Left renal cortex interstitium (tissue), 4 donors: ENCODE measurements at regions not wholly inside any gene's neighbourhood (a gene's known extent, or its start where the extent isn't known, plus 50 kb on each side); places are given as distances from the start of the nearest gene placed in this dataset.
"Not testable (repeated sequence)": the region's sequence is repeated elsewhere in the genome, so short reads cannot be mapped to it uniquely, and the experiment has no call there.

ENCODE experiments used
- DNase-seq, 4 donors: peaks; one replicate each; pipeline ENCODE4 v3.0.0-alpha.2; 2013; ENCODE audit warnings: low read depth in 4 of 4, low spot score in 2 of 4, missing footprints in 1 of 4

DNA sequence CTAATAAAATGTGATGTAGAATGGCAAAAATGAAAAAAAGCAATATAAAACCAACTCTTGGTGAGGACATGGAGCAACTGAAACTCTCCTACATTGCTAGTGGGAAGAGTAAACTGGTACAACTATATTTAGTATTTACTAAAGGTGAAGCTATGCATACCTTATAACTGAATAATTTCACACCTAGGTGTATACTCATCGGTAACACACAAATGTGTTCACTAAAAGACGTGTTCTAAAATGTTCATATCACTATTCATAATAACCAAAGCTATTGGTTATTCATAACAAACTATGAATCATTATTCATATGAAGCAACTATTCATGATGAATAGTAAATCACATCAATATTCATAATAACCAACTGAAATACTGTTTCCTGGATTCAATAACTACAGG, 1030.3 kb downstream of the ROBO2 start:
- no peak for DNase-seq

DNA sequence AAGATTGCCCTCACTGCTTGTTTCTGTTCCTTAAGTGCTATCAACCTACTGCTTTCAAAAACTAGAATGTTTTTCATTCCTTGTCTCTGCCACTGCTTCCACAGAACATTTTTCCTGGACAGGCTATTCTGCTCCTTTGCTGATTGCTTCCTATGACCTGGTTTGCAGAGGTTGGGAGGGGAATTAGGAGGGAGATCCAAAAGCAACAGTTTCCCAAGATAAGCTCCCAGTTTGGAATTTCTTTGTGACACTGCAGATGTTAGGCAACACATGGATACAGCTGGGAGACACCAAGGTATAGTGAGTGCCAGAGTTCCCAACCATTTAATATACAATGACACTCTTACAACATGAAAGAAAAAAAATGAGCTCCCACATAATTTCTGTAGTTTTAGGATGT, 1036.5 kb downstream of the ROBO2 start:
- DNase-seq, result no peak

DNA sequence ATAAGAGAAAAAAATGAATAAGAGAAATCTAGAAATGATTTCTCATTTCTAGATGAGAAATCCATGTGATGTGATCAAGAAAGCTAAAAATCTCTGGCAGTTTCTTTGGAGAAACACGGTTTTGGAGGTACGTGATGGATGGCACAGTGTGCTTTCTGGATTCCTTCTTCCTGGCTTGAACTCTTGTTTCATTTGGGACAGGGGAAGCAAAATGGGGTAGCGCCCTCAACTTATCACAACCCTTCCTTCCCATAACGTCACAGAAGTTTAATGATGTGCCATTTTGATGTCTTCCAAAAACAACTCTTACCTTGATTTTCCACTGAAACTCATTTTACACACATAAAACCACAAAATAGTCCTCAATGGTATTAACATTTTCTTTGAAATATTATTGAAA, 1037.3 kb downstream of the ROBO2 start:
- DNase-seq, result no peak

DNA sequence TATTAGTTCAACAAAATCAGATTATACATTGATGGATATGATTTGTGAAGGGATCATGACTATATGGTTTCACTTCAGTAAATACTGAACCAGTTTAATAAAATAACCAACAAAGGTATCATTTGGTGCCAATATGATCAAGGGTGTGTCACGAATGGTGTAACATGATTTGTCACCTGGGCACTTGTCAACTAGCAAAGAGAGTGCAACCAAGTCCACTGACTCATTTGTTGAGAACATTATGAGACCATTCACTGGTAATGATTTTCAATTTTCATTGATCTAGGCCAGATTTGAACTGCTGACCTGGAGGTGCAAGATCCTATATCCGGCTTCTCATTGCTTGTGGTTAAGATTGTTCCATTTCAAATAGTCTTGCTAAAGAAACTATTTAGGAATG, 1037.9 kb downstream of the ROBO2 start:
- no peak for DNase-seq

DNA sequence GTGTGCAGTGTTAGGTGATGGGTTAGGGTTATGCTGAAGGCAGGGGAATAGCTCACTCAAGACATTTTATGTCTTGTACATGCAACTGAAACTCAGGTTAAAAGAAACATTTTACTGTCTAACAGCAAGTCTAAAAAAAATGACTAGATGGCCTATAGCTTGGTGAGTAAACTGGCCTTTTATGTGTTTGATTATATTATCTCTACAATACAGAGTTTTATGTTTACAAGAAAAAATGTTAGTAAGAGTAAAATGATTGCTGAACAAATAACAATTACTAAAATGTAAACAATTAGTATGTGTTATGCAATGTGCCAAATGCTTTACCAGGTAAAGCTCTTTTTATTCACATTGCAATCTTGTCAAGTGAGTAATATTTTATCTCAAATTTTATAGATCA, 1039.6 kb downstream of the ROBO2 start:
- DNase-seq, result no peak

DNA sequence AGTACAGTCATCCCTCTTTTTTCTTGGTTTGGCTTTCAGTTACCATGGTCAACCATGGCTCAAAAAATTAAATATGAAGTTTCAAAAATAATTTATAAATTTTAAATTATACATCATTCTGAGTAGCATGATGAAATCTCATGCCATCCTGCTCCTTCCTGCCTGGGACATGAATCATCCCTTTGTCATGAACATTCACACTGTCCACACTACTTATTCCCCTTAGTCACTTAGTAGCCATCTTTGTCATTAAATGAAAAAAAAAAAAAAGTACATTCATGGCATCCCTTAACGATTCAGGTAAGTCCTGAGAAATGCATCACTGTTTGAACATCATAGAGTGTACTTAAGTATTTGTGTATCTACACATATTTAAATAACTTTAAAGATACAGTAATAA, 1046.3 kb downstream of the ROBO2 start:
- no peak for DNase-seq

DNA sequence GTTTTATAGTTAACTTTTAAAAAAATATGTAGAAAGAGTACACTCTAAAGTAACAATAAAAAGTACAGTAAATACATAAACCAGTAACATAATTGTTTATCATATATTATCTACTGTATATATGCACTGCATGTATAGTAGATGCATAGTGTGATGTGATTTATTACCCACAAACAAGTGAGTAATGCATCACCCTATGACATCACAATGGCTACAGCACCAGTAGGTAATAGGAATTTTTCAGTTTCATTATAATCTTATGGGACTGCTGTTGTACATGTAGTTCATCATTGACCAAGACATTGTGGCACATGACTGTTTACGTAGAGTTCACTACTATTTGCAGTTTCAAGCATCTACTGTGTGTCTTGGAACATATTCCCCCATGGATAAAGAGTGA, 1047.2 kb downstream of the ROBO2 start:
- no peak for DNase-seq

DNA sequence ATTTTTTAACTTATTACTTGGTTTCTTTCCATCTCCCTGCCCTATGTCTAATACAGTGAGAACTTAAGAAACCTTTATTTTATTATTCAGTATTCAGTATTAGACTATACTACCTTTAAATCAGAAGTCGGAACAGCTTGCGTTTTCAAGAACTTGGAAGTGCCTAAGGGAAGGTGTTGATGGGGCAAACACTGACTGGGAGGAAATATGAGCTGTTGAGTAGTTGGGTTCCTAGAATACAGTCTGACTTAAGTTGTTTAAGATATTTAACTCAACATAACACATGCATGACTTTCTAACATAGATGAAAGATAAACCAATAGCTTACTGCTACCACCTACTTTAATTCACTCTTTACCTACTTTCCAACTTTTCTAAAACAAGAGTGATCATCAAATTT, 1048.1 kb downstream of the ROBO2 start:
- DNase-seq, result no peak

DNA sequence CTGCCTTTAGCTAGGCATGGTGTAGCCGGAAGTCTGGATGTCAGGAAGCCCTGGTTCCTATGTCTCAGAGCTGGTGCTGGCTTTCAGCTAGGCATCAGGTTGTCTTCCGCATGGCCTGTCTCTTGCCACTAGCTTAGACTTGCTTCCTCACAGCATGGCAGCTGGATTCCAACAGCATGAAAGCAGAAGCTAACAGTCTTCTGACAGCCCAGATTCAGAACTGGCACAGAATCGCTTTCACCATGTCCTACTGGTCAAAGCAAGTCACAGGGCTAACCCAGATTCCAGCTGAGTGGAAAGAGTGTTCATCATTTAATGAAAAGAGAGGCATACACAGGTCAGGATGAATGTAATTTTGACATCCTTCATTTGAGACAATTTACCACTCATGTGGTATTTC, 1050.5 kb downstream of the ROBO2 start:
- DNase-seq, result no peak

DNA sequence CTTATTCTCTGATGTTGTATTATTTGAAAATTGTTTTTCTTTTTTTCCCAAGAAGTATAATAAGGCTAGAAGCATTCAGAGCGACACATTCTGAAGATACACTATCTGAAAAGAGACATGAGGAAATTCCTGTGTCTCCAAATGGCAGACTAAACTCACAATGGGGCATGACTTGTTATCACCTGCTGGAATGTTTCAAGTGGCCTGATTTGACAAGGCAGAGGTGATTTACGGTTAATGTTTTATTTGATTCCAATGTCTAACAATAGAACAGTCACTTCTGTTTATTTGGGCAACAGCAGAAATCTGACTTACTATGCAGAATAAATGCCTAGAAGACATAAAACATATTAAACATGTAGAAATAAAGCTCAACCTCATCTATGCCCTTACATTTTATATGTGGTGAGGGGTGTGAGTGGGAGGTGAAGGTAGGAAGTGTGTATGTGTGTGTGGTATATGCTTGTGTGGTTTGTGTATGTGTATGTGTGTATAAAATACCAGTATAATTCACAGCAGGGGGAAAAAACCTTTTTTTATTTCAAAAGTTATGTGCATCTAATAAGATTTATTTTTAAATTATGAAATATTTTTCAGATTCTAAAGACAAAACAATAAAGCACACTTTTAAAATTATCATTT, 1051.7 kb downstream of the ROBO2 start:
- no peak for DNase-seq

DNA sequence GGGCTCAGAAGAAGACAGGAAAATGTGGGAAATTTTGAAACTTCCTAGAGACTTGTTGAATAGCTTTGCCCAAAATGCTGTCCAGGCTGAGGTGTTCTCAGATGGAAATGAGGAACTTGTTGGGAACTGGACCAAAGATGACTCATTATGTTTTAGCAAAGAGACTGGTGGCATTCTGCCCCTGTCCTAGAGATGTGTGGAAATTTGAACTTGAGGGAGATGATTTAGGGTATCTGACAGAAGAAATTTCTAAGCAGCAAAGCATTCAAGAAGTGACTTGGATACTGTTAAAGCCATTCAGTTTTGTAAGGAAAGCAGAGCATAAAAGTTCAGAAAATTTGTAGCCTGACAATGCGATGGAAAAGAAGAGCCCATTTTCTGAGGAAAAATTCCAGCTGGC, 1052.7 kb downstream of the ROBO2 start:
- DNase-seq, result not testable (repeated sequence)

DNA sequence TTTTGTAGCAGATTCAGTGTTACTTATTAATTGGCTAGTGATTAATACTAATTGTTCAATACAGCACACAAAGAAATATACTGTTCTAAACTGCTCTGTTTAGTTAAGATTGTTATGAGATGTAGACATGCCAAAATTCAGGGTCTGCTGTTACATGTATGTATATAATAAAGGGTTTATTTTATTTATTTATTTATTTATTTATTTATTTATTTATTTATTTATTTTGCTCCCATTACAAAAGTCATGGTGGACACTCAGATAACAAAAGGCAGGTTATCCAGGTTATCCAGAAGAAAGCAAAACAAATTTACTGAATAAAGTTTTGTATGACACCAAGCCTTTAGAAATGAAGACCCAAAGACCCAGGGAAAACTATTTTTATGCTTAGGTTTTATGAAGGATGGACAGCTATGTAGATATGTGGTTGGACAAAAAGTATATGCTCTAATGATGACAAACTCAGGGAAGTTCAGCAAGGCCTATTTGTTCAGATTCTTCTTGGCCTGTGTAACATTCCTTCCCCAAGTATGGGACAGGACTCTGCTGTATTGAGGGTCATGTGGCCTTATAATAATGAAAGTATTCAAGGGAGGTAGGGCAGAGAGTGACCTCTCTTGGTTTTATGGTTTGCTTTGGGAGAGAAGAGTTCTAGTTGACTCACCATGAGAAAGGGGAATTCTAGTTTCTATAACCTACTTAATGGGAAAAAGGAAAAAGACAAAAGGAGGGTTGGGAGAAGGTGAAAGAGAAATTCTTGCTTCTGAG, 1056.8 kb downstream of the ROBO2 start:
- no peak for DNase-seq

DNA sequence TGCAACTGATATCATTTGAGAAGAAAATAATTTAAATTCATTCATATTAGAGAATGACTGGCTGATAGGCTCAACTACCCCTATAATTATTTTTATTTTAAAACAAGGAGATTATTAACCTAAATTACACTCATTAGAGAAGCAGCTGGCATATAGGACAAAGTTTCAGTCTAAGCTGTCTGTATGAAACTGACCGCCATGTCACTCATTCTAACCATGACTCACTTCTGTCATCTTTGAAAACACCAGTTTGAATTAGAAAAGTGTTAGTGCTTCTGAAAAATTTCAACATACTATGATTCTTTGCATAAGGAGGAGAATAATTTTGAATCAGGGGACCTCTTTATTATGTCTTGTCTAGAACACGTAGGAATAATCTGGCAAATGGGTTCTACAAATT, 1058.5 kb downstream of the ROBO2 start:
- no peak for DNase-seq

DNA sequence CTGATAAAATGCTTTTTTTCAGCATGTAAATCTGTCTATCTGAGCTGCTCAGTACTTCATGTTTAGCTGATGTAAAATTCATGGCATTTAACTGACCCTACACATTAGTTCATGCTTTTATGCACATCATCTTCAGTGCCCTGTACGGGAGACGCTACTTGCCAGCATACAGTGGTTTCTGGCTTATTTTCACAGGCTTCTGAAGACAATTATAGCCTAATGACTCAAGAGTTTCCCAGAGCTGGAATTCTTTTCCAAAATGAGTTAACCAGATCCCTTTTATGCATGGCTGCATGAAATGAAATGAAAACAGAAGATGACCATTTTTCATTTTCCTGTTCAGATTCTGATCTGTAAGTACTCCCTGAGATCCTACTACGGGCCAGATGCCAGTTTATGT, 1061.5 kb downstream of the ROBO2 start:
- no peak for DNase-seq

DNA sequence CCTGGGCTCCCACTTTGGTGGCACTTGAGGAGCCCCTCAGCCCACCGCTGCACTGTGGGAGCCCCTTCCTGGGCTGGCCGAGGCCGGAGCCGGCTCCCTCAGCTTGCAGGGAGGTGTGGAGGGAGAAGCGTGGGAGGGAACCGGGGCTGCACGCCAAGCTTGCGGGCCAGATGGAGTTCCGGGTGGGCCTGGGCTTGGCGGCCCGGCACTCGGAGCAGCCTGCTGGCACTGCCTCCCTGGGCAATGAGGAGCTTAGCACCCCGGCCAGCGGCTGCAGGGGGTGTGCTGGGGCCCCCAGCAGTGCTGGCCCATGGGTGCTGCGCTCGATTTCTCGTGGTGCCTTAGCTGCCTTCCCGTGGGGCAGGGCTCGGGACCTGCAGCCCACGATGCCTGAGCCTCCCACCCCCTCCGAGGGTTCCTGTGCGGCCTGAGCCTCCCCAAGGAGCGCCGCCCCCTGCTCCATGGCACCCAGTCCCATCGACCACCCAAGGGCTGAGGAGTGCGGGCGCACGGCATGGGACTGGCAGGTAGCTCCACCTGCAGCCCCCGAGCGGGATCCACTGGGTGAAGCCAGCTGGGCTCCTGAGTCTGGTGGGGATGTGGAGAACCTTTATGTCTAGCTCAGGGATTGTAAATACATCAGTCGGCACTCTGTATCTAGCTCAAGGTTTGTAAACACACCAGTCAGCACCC, 1068.5 kb downstream of the ROBO2 start:
- not testable (repeated sequence) for DNase-seq

DNA sequence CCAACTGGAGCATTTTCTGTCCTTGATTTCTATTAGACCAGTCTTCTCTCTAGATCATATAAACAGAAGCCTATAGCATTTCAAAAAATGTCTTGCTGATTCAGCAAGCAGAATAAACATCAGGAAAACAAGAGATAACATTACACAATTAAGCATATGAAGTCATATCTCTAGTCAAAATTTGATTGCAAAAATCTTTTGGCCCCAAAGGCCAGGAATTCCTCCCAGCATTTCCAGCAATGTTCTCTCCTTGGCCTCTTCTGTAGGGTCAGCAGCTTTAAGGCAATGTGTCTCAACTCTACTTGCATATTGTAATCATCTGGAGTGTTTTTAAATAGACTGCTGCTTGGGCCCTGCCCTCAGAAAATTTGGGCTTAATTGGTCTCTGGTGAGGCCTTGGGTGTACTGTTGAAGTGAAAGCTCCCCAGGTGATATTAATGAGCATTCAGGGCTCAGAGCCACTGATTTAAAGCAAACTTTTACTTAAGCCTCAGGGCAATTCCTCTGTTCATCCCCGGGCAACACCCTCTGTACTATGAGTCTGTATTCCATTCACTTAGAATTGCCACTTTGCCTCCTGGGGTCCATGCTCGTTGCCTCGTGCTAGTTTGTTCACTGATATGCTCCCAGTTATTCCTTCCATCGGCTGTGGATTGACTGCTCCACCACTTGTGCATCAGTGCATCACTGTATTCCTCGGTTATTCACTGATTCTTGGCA, 1072.6 kb downstream of the ROBO2 start:
- no peak for DNase-seq

DNA sequence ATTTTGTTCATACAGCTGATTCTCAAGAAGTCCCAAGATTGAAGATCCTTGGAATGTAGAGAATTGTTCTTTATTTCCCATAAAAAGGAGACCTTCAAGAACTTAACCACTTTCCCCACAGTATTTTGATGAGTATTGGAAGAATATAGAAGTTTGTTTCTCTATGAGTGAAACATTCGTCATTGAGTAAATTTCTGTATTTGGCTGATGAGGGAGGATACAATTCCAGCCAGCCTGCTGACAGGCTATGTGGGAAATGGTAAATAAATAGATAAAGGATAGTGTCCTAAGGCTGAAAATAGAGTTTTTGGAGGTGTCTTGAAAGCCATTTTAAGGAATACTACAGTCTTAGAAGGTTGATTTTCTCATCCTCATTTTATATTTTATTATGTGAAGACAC, 1076.1 kb downstream of the ROBO2 start:
- no peak for DNase-seq

DNA sequence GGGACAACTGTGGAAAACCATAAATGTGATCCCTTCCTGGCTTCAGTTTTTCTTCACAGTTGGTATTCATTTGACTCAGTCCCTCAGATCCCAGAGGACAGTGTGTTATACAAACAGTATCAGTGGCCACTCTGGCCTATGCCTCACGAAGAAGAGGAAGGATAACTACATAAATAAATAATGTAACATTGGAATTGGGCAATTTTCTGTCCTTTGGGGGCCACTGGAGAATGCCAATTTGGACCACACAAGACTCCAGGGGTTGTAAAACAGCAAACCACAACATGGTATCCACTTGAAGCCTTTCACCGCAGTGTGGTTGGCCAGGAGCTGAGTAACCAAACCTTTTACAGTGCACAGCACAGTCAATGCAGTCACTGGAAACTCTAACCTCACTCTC, 1077.0 kb downstream of the ROBO2 start:
- DNase-seq, result no peak

DNA sequence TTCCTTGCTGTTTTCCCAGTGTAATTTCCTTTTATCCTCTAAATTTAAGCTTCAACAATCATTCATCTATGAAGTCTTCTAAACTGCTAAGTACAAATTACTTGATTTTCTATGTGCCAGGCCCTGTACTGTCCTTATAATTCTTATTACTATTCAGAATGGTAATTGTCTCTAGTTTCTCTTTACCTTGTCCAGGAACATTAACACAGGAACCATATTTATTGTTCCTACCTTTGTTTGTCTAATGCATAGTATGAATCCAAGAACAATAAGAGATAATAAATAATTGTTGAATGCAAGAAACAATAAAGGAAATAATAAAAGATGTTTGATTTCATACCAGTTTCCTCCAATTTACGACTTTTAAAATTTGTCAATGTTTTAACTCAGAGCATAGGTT, 1083.2 kb downstream of the ROBO2 start:
- DNase-seq, result no peak

DNA sequence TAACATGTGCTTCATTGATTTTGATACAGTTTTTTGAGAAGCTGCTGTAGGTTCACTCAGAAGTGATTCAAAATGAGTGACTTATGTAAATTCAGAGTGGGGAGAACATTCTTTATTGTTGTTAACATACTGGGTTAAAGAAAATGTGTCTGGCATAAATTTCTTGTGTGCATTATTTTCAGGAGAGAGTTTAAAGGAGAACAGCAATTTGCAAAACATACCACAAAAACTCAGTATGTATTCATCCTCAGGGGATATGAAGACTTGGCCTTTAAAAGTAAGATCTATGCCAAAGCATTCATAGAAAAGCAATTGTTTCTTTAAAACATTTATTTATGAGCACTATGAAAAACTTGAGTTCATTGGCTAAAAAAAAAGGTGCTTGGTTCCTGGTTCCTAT, 1089.8 kb downstream of the ROBO2 start:
- no peak for DNase-seq

DNA sequence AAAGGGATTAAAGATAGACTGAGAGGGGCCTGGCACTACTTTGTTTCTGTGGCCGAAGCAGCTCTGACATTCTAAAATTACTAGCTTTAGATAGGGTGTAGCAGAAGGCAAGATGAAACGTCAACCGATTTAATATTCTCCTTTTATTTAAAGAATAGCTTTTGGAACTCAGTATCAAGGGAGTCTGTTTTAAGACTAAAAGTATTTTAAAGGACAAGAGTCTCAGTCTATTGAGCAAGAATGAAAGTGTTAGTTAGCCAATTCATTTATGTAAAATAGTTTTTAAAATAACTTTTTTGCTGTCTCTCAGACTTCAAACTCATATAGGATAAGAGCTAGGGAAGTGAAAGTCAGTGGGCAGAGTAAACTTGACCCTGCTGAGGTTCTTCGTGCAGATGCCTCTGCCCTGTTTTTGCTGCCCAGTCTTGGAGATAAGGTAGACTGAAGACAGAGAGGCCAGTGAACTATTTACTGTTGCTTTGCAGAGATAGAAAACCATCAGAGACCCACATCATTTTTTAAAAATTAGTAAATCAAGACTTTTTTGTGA, 1090.9 kb downstream of the ROBO2 start:
- DNase-seq, result no peak
